Suppressor macrophage (primary cell): ENCODE measurements at regions not wholly inside any gene's neighbourhood (a gene's known extent, or its start where the extent isn't known, plus 50 kb on each side); places are given as distances from the start of the nearest gene placed in this dataset.
A peak's percentile ranks its signal among the peaks of the same experiment; 100 is the strongest.
"Not testable (repeated sequence)": the region's sequence is repeated elsewhere in the genome, so short reads cannot be mapped to it uniquely, and the experiment has no call there.

Experiments used
- DNase-seq, 4 experiments: peaks; one replicate each; pipeline ENCODE4 v3.0.0-alpha.2; 2020 to 2022

- no peak for DNase-seq
These were observed 198.3 kb upstream of the CNTNAP5 start for GRCh38 chr2:123826729-123827271.

- DNase-seq, result no peak
These were observed 185.8 kb upstream of the CNTNAP5 start for GRCh38 chr2:123839326-123839725.

GRCh38 chr2:123840016-123840415, 185.1 kb upstream of the CNTNAP5 start:
- DNase-seq, result no peak

GRCh38 chr2:123840574-123840973, 184.5 kb upstream of the CNTNAP5 start:
- DNase-seq, result no peak

DNA sequence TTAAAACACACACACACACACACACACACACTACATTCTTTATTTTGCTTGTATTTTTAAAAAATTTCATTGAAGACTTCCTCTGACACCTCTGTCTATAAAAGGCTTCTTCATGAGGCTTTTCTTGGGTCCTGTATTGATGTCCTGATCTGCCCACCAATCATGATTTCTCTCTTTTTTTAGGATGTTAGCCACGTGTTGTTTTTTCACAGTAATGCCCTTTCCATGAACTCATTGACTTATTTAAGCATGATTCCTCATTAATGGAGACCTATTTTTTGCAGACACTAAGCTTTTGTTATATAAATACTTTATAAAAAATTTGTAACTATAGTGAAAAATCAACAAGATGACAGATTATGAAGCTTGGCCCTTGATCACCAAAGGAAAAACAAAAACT, 173.8 kb upstream of the CNTNAP5 start:
- no peak for DNase-seq

GRCh38 chr2:123853161-123853560, 171.9 kb upstream of the CNTNAP5 start:
- no peak for DNase-seq

- not testable (repeated sequence) for DNase-seq
These were observed 166.1 kb upstream of the CNTNAP5 start for GRCh38 chr2:123859031-123859430.

DNA sequence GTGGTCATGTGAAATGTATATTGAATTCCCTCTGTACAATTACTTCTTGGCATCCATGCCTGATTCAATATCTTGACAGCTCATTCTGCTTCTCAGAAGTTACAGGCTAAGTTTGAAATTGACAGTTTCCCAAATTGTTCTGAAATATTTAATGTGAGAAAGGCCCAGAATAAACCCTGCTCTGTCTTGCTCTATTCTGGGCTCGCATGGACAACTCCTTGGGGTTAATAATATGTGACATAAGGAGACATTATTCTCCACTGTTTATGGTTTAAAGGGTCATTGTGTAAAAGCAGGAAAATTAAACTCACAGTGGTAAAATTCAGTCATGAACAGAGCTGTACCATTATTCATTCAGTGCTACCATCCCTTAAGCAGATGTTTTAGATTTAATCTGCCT, 160.7 kb upstream of the CNTNAP5 start:
- DNase-seq, result no peak

- DNase-seq, result no peak
These were observed 154.7 kb upstream of the CNTNAP5 start for GRCh38 chr2:123870206-123870880.

GRCh38 chr2:123870881-123871276, 154.2 kb upstream of the CNTNAP5 start:
- no peak for DNase-seq

GRCh38 chr2:123890148-123890547, 134.9 kb upstream of the CNTNAP5 start:
- no peak for DNase-seq

- DNase-seq, result no peak
These were observed 130.9 kb upstream of the CNTNAP5 start for GRCh38 chr2:123894167-123894566.

- DNase-seq, result no peak
These were observed 129.4 kb upstream of the CNTNAP5 start for GRCh38 chr2:123895651-123896050.

DNA sequence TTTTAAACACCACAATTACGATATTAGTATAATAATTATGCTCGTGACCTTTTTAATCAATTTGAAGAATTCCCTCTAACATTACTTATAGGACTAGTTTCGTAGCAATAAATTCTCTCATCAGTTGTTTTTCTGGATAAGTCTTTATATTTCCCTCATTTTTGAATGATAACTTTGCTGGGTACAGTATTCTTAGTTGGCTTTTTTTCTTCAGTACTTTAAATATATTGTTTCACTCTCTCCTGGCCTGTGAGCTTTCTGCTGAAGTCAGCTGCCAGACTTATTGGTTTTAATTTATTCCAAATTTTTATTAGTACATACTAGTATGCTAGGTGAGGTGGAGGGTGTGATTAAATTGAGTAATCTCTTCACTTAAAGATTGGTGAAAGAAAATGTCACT, 123.8 kb upstream of the CNTNAP5 start:
- no peak for DNase-seq

DNA sequence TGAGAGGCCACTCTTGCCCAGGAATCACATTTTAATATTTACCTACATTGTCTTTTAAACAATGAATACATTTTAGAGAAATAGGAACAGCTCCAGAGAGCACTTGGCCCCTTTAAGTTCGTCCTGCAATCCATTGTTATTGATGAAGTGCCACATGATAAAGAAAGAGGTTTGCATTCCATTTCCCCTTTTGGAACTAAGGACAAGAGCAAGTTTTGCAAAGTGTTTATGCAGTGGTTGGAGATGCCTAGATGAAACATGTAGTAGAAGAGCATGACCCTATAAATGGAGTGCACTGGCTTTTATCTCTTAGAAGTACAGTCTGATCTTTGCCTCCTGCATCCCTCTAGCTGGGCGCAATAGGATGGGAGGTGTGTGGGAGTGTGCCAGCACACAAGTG, 118.7 kb upstream of the CNTNAP5 start:
- DNase-seq, result no peak

DNA sequence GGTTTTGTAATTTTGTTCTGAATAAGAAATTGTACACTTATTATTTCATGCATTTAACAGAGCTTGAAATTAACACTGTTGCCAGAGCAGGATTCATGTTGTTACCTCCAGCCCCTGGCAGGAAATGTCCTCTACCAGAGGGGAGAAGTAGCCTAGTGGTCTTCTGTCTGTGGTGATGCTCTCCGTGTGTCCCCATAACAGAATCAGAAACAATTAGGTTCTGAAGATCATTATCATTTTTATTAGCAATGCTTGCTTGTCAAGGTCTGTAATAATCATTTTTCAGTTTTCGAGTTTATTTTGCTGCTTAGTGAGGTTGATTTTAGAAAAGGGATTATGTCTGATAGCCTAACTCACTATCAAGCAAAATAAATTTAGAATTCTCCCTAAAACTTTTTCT, 116.6 kb upstream of the CNTNAP5 start:
- DNase-seq, result no peak

DNA sequence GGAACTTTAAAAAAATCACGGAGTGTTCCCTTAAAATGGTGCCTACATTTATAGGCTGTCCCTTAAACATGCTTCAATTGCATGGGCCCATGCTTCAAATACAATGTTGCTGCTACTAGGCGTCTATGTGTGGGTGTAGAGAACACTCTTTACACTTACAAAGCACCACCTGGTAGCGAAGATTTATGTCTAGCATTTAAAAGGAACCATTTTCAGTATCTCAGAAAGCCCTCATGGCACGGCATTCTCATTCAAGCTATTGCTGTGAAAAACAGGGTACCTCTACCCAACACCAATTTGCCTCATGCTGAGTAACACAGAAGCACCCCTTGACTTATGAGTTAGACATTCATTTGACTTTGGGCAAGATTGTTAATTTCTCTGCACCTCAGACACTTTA, 112.9 kb upstream of the CNTNAP5 start:
- DNase-seq, result no peak

DNA sequence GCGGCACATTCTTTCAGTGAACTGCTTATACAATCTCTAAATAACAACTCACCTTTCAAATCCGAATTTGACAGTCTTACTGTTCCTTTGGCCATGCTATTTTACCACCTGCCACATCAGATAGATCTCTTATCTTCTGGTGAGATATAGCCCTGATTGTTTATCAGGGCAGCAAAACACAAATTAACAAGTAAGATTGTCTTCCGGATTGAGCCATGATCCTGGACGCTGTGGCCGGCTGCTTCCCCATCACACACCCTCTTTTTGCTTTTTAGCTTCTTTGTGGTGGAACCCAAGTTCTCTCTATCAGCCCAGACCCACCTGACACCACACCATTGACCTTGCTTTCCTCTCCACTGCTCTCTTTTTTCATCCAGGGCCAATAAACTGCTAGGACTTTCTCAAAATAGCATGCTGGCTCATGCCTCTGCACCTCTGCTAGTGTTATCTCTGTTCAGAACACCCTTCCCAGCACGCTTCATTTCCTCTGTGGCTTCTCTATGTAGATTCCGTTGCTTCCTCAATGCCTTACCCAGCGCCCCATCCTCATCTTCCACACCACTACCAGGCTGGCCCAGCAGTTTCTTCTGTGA, 111.8 kb upstream of the CNTNAP5 start:
- DNase-seq, result peak in 1 of 4 experiments; percentile 4

- no peak for DNase-seq
These were observed 109.7 kb upstream of the CNTNAP5 start for GRCh38 chr2:123915380-123915779.

DNA sequence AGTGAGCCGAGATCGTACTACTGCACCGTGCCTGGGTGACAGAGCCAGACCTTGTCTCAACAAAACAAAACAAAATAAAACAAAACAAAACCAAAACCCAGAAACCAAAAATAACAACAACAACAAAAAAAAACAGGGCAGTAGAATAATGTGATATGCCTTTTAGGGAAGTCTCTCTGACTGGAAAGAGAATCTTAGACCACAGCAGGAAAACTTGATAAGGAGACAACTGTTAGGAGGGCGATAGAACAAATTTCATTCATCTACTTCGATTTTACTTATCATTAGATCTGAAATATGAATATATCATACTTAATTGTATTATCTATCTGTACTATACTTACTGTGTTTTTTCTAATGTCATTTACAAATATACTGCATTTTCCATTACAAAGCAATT, 109.0 kb upstream of the CNTNAP5 start:
- DNase-seq, result no peak

DNA sequence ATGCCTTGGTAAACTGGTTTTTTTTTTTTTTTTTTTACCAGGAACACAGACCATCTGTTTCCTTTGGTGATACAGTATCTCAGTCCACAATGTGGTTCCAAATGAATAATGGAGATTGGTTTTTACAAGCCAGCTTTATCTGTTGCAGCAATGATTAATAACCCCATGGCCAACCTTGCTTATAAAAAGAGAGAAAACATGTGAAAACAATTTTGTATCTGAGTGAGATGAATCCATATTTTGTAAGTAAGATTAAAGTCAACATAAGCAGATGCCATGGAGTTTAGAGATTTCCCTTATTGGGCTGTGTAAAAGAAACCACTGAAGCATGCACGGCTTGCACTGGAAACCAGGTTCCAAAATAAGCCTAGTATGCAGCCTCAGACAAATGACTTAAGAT, 108.6 kb upstream of the CNTNAP5 start:
- DNase-seq, result no peak

DNA sequence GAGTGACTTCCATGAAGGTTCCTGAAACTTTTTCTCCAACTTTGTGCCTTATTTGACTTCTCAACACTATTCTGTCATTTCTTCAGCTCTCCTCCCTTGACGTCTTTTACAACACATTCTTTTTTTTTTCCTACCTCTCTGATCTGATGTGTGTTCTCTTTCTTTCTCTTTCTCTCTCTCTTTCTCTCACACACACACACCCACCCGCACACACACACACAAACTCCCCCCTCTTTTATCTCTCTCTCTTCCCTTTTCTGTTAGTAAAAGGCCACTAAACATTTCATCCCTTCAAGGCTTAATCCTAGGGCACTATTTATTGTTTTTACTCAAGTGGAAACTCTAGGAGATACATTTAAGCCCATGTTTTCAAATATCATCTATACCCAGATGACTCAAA, 107.8 kb upstream of the CNTNAP5 start:
- DNase-seq, result no peak

- no peak for DNase-seq
These were observed 96.7 kb upstream of the CNTNAP5 start for GRCh38 chr2:123928358-123928757.

- DNase-seq, result no peak
These were observed 89.7 kb upstream of the CNTNAP5 start for GRCh38 chr2:123935405-123935804.

GRCh38 chr2:123953846-123954245, 71.2 kb upstream of the CNTNAP5 start:
- no peak for DNase-seq
